ENCODE measurements at regions not wholly inside any gene's neighbourhood (a gene's known extent, or its start where the extent isn't known, plus 50 kb on each side); places are given as distances from the start of the nearest gene placed in this dataset.

GRCh38 chr2:144322379-144322778 lies 197.5 kb downstream of the ZEB2 start:
- Histone ChIP-seq H2BK15ac (ENCODE audit: low read depth, low read length) (no peak overlapping the region), H3K18ac (ENCODE audit: insufficient read length, low read depth, low read length) (no peak overlapping the region), H2BK5ac (ENCODE audit: insufficient read length, low read length) (no peak overlapping the region), H3K4me1 (ENCODE audit: insufficient read depth, low read length) (no peaks in the 10 kb centered on the region; the same call in 1 of the 2 replicates), H3K79me1 (ENCODE audit: insufficient read depth, low read depth, low read length, poor library complexity, severe bottlenecking) (no peaks in the 10 kb centered on the region), H3K14ac (ENCODE audit: insufficient read depth, low read length) (no peak overlapping the region), H2BK12ac (ENCODE audit: insufficient read length, low read depth, low read length) (no peak overlapping the region), H3K23ac (ENCODE audit: insufficient read length, low read depth, low read length) (no peak overlapping the region), H2BK120ac (ENCODE audit: low read depth, low read length, poor library complexity, severe bottlenecking) (no peak overlapping the region), H3K23me2 (ENCODE audit: insufficient read length, low read depth, low read length, poor library complexity, severe bottlenecking) (no peaks in the 10 kb centered on the region), H4K91ac (ENCODE audit: insufficient read length, low read depth, low read length) (no peak overlapping the region), H4K8ac (replicated peaks; ENCODE audit: insufficient read length, low read depth, low read length) (no peak overlapping the region), H2AFZ (ENCODE audit: low read length) (no peak overlapping the region), H3K79me2 (ENCODE audit: insufficient read depth, low read length) (peaks cover 2% of the 10 kb centered on the region; the same call in 1 of the 2 replicates), H4K5ac (ENCODE audit: insufficient read length, low read depth, low read length) (no peak overlapping the region), H3K9ac (ENCODE audit: extremely low read depth, insufficient read length, low read length) (no peak overlapping the region), H3K4me2 (ENCODE audit: insufficient read depth, insufficient read length, low read length) (no peak overlapping the region), H2BK20ac (ENCODE audit: low read depth, low read length, poor library complexity, severe bottlenecking) (no peak overlapping the region), H3K27me3 (ENCODE audit: insufficient read depth, low read length) (no peaks in the 10 kb centered on the region), H3T11ph (ENCODE audit: low read length) (no peak overlapping the region), H3K56ac (ENCODE audit: insufficient read length, low read depth, low read length) (no peak overlapping the region), H3K9me3 (ENCODE audit: control insufficient read depth, low read depth, low read length) (no peaks in the 10 kb centered on the region), H4K20me1 (ENCODE audit: control insufficient read depth, insufficient read depth, insufficient read length) (no peaks in the 10 kb centered on the region), H3K4ac (ENCODE audit: low read depth, low read length) (no peak overlapping the region), H3K27ac (ENCODE audit: insufficient read length, low read depth, low read length) (no peak overlapping the region), H2AK5ac (ENCODE audit: insufficient read length, low read length) (no peak overlapping the region)
- Mint-ChIP-seq H3K27ac (no peak overlapping the region), H3K36me3 (ENCODE audit: insufficient read depth in 1 of 3, low read depth in 3 of 3) (peaks cover 0 to 8% (median 2%) of the 10 kb centered on the region in 3 experiments; a peak in 2 of 7 replicates), H3K4me3 (no peak overlapping the region), H3K27me3 (ENCODE audit: low read depth) (no peaks in the 10 kb centered on the region), H3K4me1 (peaks cover 7 to 10% of the 10 kb centered on the region in 2 experiments), H3K9me3 (peaks cover 0 to 4% of the 10 kb centered on the region in 2 experiments; a peak in 1 of 5 replicates)
- WGBS (ENCODE audit: extremely low coverage, insufficient read length, low lambda C conversion rate): no CpG with 5 or more reads among the region's 2 CpGs
- no peak for DNase-seq
- TF ChIP-seq CTCF (conservative IDR thresholded peaks at IDR 0.05): no peak

All from H9 (cell line).